ENCODE measurements at regions not wholly inside any gene's neighbourhood (a gene's known extent, or its start where the extent isn't known, plus 50 kb on each side); places are given as distances from the start of the nearest gene placed in this dataset.

GRCh38 chr14:94933486-94933885 is 163.6 kb upstream of the GSC start:
- peaks cover 0 to 2% (median 0%) of the 10 kb centered on the region in 3 donors for H3K27me3 ChIP-seq (ENCODE audit: control insufficient read depth in 3 of 3, insufficient read depth in 3 of 3, low read length in 3 of 3)
- H3K36me3 ChIP-seq (ENCODE audit: control insufficient read depth in 3 of 3, insufficient read depth in 3 of 3, low read length in 3 of 3): no peaks in the 10 kb centered on the region
- no peak overlapping the region for H3K27ac ChIP-seq (ENCODE audit: low read depth, low read length)
- no peaks in the 10 kb centered on the region for H3K9me3 ChIP-seq (ENCODE audit: control insufficient read depth in 3 of 3, low read length in 3 of 3)
- H3K9ac ChIP-seq (ENCODE audit: low read depth in 1 of 3, low read length in 3 of 3): no peak overlapping the region
- peaks cover 10 to 17% (median 14%) of the 10 kb centered on the region in 3 donors for H3K4me1 ChIP-seq (ENCODE audit: control insufficient read depth in 3 of 3, insufficient read depth in 3 of 3, low read length in 3 of 3)
- H3K4me3 ChIP-seq (ENCODE audit: low read length in 3 of 3): no peak overlapping the region

DNA sequence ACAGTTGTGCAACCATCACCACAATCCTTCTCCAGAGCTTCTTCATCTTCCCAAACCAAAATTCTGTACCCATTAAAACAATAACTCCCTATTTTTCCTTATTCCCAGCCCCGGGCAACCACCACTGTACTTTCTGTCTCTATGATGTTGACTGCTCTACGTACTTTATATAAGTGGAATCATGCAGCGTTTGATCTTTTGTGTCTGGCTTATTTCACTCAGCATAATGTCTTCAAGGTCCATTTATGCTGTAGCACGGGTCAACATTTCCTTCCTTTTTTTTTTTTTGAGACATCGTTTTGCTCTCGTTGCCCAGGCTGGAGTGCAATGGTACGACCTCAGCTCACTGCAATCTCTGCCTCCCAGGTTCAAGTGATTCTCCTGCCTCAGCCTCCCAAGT is 162.7 kb upstream of the GSC start:
- H3K4me3 ChIP-seq (ENCODE audit: low read length in 3 of 3): no peak overlapping the region
- H3K4me1 ChIP-seq (ENCODE audit: control insufficient read depth in 3 of 3, insufficient read depth in 3 of 3, low read length in 3 of 3): peaks cover 10 to 17% (median 13%) of the 10 kb centered on the region in 3 donors
- peaks cover 0 to 2% (median 0%) of the 10 kb centered on the region in 3 donors for H3K27me3 ChIP-seq (ENCODE audit: control insufficient read depth in 3 of 3, insufficient read depth in 3 of 3, low read length in 3 of 3)
- no peak overlapping the region for H3K9ac ChIP-seq (ENCODE audit: low read depth in 1 of 3, low read length in 3 of 3)
- no peak overlapping the region for H3K27ac ChIP-seq (ENCODE audit: low read depth, low read length)
- H3K36me3 ChIP-seq (ENCODE audit: control insufficient read depth in 3 of 3, insufficient read depth in 3 of 3, low read length in 3 of 3): no peaks in the 10 kb centered on the region
- H3K9me3 ChIP-seq (ENCODE audit: control insufficient read depth in 3 of 3, low read length in 3 of 3): no peaks in the 10 kb centered on the region

DNA sequence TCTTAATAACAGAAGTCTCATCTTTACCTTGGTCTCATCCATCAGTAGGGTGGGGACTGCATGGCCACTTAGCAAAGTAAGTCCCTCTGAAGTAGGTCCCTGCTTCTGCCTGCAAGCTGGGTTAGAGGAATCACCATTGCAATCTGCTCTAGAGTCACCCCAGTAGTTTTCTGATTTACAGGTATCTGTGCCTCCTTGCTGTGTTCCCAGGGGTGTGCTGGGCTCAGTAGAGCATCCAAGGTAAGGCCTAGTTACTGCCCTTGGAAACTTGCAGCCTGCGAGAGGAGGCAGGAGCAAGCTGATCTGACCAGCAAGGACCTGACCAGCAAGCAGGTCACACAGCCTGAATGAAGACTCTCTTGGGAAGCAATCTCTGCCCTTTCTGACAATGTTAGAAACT is 160.8 kb upstream of the GSC start:
- Histone ChIP-seq H3K27ac (ENCODE audit: low read depth, low read length) (no peak overlapping the region), H3K9me3 (ENCODE audit: control insufficient read depth in 3 of 3, low read length in 3 of 3) (no peaks in the 10 kb centered on the region), H3K27me3 (ENCODE audit: control insufficient read depth in 3 of 3, insufficient read depth in 3 of 3, low read length in 3 of 3) (peaks cover 0 to 2% (median 0%) of the 10 kb centered on the region in 3 donors), H3K36me3 (ENCODE audit: control insufficient read depth in 3 of 3, insufficient read depth in 3 of 3, low read length in 3 of 3) (no peaks in the 10 kb centered on the region), H3K4me1 (ENCODE audit: control insufficient read depth in 3 of 3, insufficient read depth in 3 of 3, low read length in 3 of 3) (peaks cover 0 to 3% (median 0%) of the 10 kb centered on the region in 3 donors), H3K4me3 (ENCODE audit: low read length in 3 of 3) (no peak overlapping the region), H3K9ac (ENCODE audit: low read depth in 1 of 3, low read length in 3 of 3) (no peak overlapping the region)

DNA sequence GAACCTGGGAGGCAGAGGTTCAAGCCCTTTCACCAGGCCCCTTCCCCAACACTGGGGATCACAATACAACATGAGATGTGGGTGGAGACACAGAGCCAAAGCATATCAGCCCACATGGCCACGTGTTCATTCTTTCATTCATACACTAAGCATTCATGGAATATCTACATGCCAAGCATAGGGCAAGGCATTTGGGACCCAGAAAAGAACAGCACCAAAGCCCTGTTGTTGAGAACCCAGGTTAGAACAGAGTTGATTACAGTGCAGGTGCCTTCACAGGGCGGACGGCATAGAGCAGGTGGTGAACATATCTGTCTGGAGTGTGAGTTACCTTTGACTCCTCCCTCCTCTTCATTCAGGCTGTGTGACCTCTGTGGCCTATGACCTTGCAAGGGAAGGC is 159.4 kb upstream of the GSC start:
- no peak overlapping the region for H3K4me3 ChIP-seq (ENCODE audit: low read length in 3 of 3)
- H3K36me3 ChIP-seq (ENCODE audit: control insufficient read depth in 3 of 3, insufficient read depth in 3 of 3, low read length in 3 of 3): no peaks in the 10 kb centered on the region
- peaks cover 0 to 2% (median 0%) of the 10 kb centered on the region in 3 donors for H3K27me3 ChIP-seq (ENCODE audit: control insufficient read depth in 3 of 3, insufficient read depth in 3 of 3, low read length in 3 of 3)
- H3K9me3 ChIP-seq (ENCODE audit: control insufficient read depth in 3 of 3, low read length in 3 of 3): no peaks in the 10 kb centered on the region
- no peak overlapping the region for H3K27ac ChIP-seq (ENCODE audit: low read depth, low read length)
- H3K4me1 ChIP-seq (ENCODE audit: control insufficient read depth in 3 of 3, insufficient read depth in 3 of 3, low read length in 3 of 3): peaks cover 0 to 3% (median 0%) of the 10 kb centered on the region in 3 donors
- H3K9ac ChIP-seq (ENCODE audit: low read depth in 1 of 3, low read length in 3 of 3): no peak overlapping the region

DNA sequence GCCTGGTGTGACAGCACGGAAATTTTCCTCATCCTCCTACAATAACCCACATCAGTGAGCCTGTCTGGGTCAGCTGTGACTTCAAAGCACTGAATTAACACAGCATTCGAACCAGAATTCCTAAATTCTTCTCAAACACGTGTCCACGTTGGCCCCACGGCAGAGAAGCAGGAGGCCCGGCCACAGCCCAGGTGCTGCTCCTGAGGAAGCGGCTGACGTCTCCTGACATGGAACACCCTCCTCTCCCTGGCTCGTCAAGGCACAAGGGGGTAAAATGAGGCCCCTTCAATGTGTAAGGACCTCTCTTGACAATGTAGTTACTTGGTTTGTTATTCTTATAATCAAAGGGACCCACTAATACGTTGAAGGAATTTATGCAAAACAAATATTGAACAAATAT is 156.3 kb upstream of the GSC start:
- Histone ChIP-seq H3K36me3 (ENCODE audit: control insufficient read depth in 3 of 3, insufficient read depth in 3 of 3, low read length in 3 of 3) (no peaks in the 10 kb centered on the region), H3K4me3 (ENCODE audit: low read length in 3 of 3) (no peak overlapping the region), H3K4me1 (ENCODE audit: control insufficient read depth in 3 of 3, insufficient read depth in 3 of 3, low read length in 3 of 3) (peaks cover 0 to 7% (median 3%) of the 10 kb centered on the region in 3 donors), H3K9me3 (ENCODE audit: control insufficient read depth in 3 of 3, low read length in 3 of 3) (no peaks in the 10 kb centered on the region), H3K27ac (ENCODE audit: low read depth, low read length) (no peak overlapping the region), H3K9ac (ENCODE audit: low read depth in 1 of 3, low read length in 3 of 3) (no peak overlapping the region), H3K27me3 (ENCODE audit: control insufficient read depth in 3 of 3, insufficient read depth in 3 of 3, low read length in 3 of 3) (peaks cover 0 to 4% (median 0%) of the 10 kb centered on the region in 3 donors)

GRCh38 chr14:94925416-94926173 is 155.7 kb upstream of the GSC start:
- Histone ChIP-seq H3K9ac (ENCODE audit: low read depth in 1 of 3, low read length in 3 of 3) (no peak overlapping the region), H3K4me3 (ENCODE audit: low read length in 3 of 3) (no peak overlapping the region), H3K36me3 (ENCODE audit: control insufficient read depth in 3 of 3, insufficient read depth in 3 of 3, low read length in 3 of 3) (no peaks in the 10 kb centered on the region), H3K4me1 (ENCODE audit: control insufficient read depth in 3 of 3, insufficient read depth in 3 of 3, low read length in 3 of 3) (peaks cover 0 to 7% (median 3%) of the 10 kb centered on the region in 3 donors), H3K27ac (ENCODE audit: low read depth, low read length) (no peak overlapping the region), H3K27me3 (ENCODE audit: control insufficient read depth in 3 of 3, insufficient read depth in 3 of 3, low read length in 3 of 3) (peaks cover 0 to 4% (median 0%) of the 10 kb centered on the region in 3 donors), H3K9me3 (ENCODE audit: control insufficient read depth in 3 of 3, low read length in 3 of 3) (no peaks in the 10 kb centered on the region)

- no peak overlapping the region for H3K4me3 ChIP-seq (ENCODE audit: low read length in 3 of 3)
- H3K9ac ChIP-seq (ENCODE audit: low read depth in 1 of 3, low read length in 3 of 3): no peak overlapping the region
- peaks cover 0 to 4% (median 0%) of the 10 kb centered on the region in 3 donors for H3K27me3 ChIP-seq (ENCODE audit: control insufficient read depth in 3 of 3, insufficient read depth in 3 of 3, low read length in 3 of 3)
- no peaks in the 10 kb centered on the region for H3K9me3 ChIP-seq (ENCODE audit: control insufficient read depth in 3 of 3, low read length in 3 of 3)
- H3K27ac ChIP-seq (ENCODE audit: low read depth, low read length): no peak overlapping the region
- H3K4me1 ChIP-seq (ENCODE audit: control insufficient read depth in 3 of 3, insufficient read depth in 3 of 3, low read length in 3 of 3): peaks cover 0 to 7% (median 0%) of the 10 kb centered on the region in 3 donors
- H3K36me3 ChIP-seq (ENCODE audit: control insufficient read depth in 3 of 3, insufficient read depth in 3 of 3, low read length in 3 of 3): no peaks in the 10 kb centered on the region
Observed at GRCh38 chr14:94924189-94924588, 154.3 kb upstream of the GSC start.

DNA sequence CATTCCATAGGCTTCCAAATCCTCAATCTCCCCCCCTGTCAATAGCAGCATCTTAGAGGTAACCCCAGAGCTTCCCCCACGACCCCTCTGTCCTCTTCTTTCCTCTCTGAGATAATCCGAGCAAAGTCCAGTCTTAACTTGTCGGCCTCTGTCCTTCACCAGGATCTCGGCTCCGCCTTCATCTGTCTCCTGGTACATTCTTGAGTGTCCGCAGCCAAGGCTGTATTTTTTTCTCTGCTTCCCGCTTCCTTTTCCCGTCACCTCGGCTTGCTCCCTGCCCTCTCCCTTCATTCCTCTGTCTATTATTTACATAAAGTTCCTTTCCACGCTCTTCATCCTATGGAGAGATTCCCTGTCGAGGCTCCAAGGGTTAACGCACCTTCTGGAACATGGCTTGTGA is 153.9 kb upstream of the GSC start:
- Histone ChIP-seq H3K9me3 (ENCODE audit: control insufficient read depth in 3 of 3, low read length in 3 of 3) (no peaks in the 10 kb centered on the region), H3K4me3 (ENCODE audit: low read length in 3 of 3) (no peak overlapping the region), H3K9ac (ENCODE audit: low read depth in 1 of 3, low read length in 3 of 3) (no peak overlapping the region), H3K27ac (ENCODE audit: low read depth, low read length) (no peak overlapping the region), H3K36me3 (ENCODE audit: control insufficient read depth in 3 of 3, insufficient read depth in 3 of 3, low read length in 3 of 3) (no peaks in the 10 kb centered on the region), H3K27me3 (ENCODE audit: control insufficient read depth in 3 of 3, insufficient read depth in 3 of 3, low read length in 3 of 3) (peaks cover 0 to 4% (median under 1%) of the 10 kb centered on the region in 3 donors), H3K4me1 (ENCODE audit: control insufficient read depth in 3 of 3, insufficient read depth in 3 of 3, low read length in 3 of 3) (peaks cover 0 to 7% (median 0%) of the 10 kb centered on the region in 3 donors)

GRCh38 chr14:94922595-94923239 is 152.8 kb upstream of the GSC start:
- H3K9ac ChIP-seq (ENCODE audit: low read depth in 1 of 3, low read length in 3 of 3): no peak overlapping the region
- no peak overlapping the region for H3K4me3 ChIP-seq (ENCODE audit: low read length in 3 of 3)
- H3K36me3 ChIP-seq (ENCODE audit: control insufficient read depth in 3 of 3, insufficient read depth in 3 of 3, low read length in 3 of 3): no peaks in the 10 kb centered on the region
- peak overlapping the region; percentile 41 for H3K27ac ChIP-seq (ENCODE audit: low read depth, low read length)
- H3K9me3 ChIP-seq (ENCODE audit: control insufficient read depth in 3 of 3, low read length in 3 of 3): no peaks in the 10 kb centered on the region
- peaks cover 0 to 4% (median 4%) of the 10 kb centered on the region in 3 donors for H3K27me3 ChIP-seq (ENCODE audit: control insufficient read depth in 3 of 3, insufficient read depth in 3 of 3, low read length in 3 of 3)
- peaks cover 0 to 7% (median 0%) of the 10 kb centered on the region in 3 donors for H3K4me1 ChIP-seq (ENCODE audit: control insufficient read depth in 3 of 3, insufficient read depth in 3 of 3, low read length in 3 of 3)
